GM06990 (cell line): ENCODE measurements at regions not wholly inside any gene's neighbourhood (a gene's known extent, or its start where the extent isn't known, plus 50 kb on each side); places are given as distances from the start of the nearest gene placed in this dataset.

ENCODE experiments used
- DNase-seq: peaks from one replicate; pipeline ENCODE4 v3.0.0-alpha.2; 2011; ENCODE audit not compliant: insufficient read length; ENCODE audit errors: extremely low read depth
- H3K27me3 ChIP-seq: replicated peaks from 2 replicates; pipeline ENCODE4 v1.6.0; 2011; ENCODE audit warnings: low read length; ENCODE audit not compliant: control insufficient read depth, insufficient read depth
- H3K36me3 ChIP-seq: 2 replicates; pipeline ENCODE4 v1.5.1; 2011; ENCODE audit warnings: low read length; ENCODE audit not compliant: control insufficient read depth, insufficient read depth
- H3K4me3 ChIP-seq: replicated peaks from 2 replicates; pipeline ENCODE4 v1.5.1; 2011; ENCODE audit warnings: low read depth, mild to moderate bottlenecking, control low read depth, low read length
- CTCF ChIP-seq: IDR thresholded peaks from 2 replicates; pipeline ENCODE4 v1.5.1; 2011; ENCODE audit warnings: low read length, control low read depth, mild to moderate bottlenecking, inconsistent platforms; ENCODE audit not compliant: insufficient read depth, poor library complexity, severe bottlenecking

GRCh38 chr9:28396058-28396457 lies 822.8 kb upstream of the C9orf72 start:
- no peak for DNase-seq
- H3K4me3 ChIP-seq, result no peak overlapping the region
- TF ChIP-seq CTCF, result no peak
- H3K27me3 ChIP-seq, result no peaks in the 10 kb centered on the region
- no peaks in the 10 kb centered on the region for H3K36me3 ChIP-seq

GRCh38 chr9:28407351-28407750 lies 834.1 kb upstream of the C9orf72 start:
- no peak for TF ChIP-seq CTCF
- H3K27me3 ChIP-seq, result no peaks in the 10 kb centered on the region
- H3K4me3 ChIP-seq, result no peak overlapping the region
- H3K36me3 ChIP-seq, result no peaks in the 10 kb centered on the region
- DNase-seq, result no peak

GRCh38 chr9:28409919-28410318 lies 836.6 kb upstream of the C9orf72 start:
- no peaks in the 10 kb centered on the region for H3K36me3 ChIP-seq
- no peak overlapping the region for H3K4me3 ChIP-seq
- no peak for DNase-seq
- no peaks in the 10 kb centered on the region for H3K27me3 ChIP-seq
- TF ChIP-seq CTCF, result no peak

- Histone ChIP-seq H3K36me3 (no peaks in the 10 kb centered on the region), H3K27me3 (no peaks in the 10 kb centered on the region), H3K4me3 (no peak overlapping the region)
- DNase-seq, result no peak
- TF ChIP-seq CTCF, result no peak
Measured at GRCh38 chr9:28410411-28410810, 837.1 kb upstream of the C9orf72 start.

GRCh38 chr9:28413471-28413870 lies 840.2 kb upstream of the C9orf72 start:
- Histone ChIP-seq H3K36me3 (no peaks in the 10 kb centered on the region), H3K27me3 (no peaks in the 10 kb centered on the region), H3K4me3 (no peak overlapping the region)
- TF ChIP-seq CTCF, result no peak
- DNase-seq, result no peak

GRCh38 chr9:28423255-28423654 lies 850.0 kb upstream of the C9orf72 start:
- no peak for DNase-seq
- Histone ChIP-seq H3K4me3 (no peak overlapping the region), H3K27me3 (no peaks in the 10 kb centered on the region), H3K36me3 (no peaks in the 10 kb centered on the region)
- TF ChIP-seq CTCF, result no peak
